GM23338 (cell line): ENCODE measurements at regions not wholly inside any gene's neighbourhood (a gene's known extent, or its start where the extent isn't known, plus 50 kb on each side); places are given as distances from the start of the nearest gene placed in this dataset.

Experiments
- ATAC-seq: fragments of 200-7000 bp; cut with Tn5 transposase; 3 replicates; pipeline ENCODE4 v1.9.1; 2020
- DNase-seq: peaks from one replicate; pipeline ENCODE4 v3.0.0-alpha.2; 2015; ENCODE audit warnings: low spot score
- H2AFZ ChIP-seq: fragments of 200-600 bp; sonication (generic); 2 replicates; pipeline ENCODE4 v1.8.0; 2016; ENCODE audit warnings: antibody characterized with exemption, mild to moderate bottlenecking, moderate library complexity
- H3F3A ChIP-seq: fragments of 200-600 bp; sonication (generic); replicated peaks from 2 replicates; pipeline ENCODE4 v1.8.0; 2017; ENCODE audit warnings: antibody characterized with exemption, mixed run types, low read depth
- H3K27ac ChIP-seq: fragments of 200-600 bp; sonication (generic); 2 replicates; pipeline ENCODE4 v1.6.1; 2016; ENCODE audit warnings: low read depth
- H3K27me3 ChIP-seq: fragments of 200-600 bp; sonication (generic); 2 replicates; pipeline ENCODE4 v1.8.0; 2016; ENCODE audit warnings: mild to moderate bottlenecking, mixed run types, moderate library complexity; ENCODE audit not compliant: insufficient read depth
- H3K36me3 ChIP-seq: fragments of 200-600 bp; sonication (generic); 2 replicates; pipeline ENCODE4 v1.8.0; 2016; ENCODE audit warnings: mild to moderate bottlenecking; ENCODE audit not compliant: insufficient read depth
- H3K4me1 ChIP-seq: fragments of 200-600 bp; sonication (generic); 2 replicates; pipeline ENCODE4 v1.8.0; 2016; ENCODE audit warnings: mild to moderate bottlenecking, moderate library complexity; ENCODE audit not compliant: insufficient read depth
- H3K4me2 ChIP-seq: fragments of 200-600 bp; sonication (generic); 2 replicates; pipeline ENCODE4 v1.7.1; 2017; ENCODE audit warnings: mixed run types
- H3K4me3 ChIP-seq: fragments of 200-600 bp; sonication (generic); 2 replicates; pipeline ENCODE4 v1.6.1; 2016; ENCODE audit warnings: mixed run types
- H3K79me2 ChIP-seq: fragments of 200-600 bp; sonication (generic); replicated peaks from 2 replicates; pipeline ENCODE4 v1.8.0; 2017; ENCODE audit warnings: mild to moderate bottlenecking; ENCODE audit not compliant: insufficient read depth
- H3K9me2 ChIP-seq: fragments of 200-600 bp; sonication (generic); 2 replicates; pipeline ENCODE4 v1.8.0; 2017; ENCODE audit not compliant: insufficient read depth
- H4K20me1 ChIP-seq: fragments of 200-600 bp; sonication (generic); replicated peaks from 2 replicates; pipeline ENCODE4 v1.8.0; 2017; ENCODE audit warnings: mild to moderate bottlenecking; ENCODE audit not compliant: insufficient read depth
- H3K27ac Mint-ChIP-seq: 2 replicates; pipeline ENCODE4 v1.8.0; 2020; ENCODE audit warnings: inconsistent platforms, mild to moderate bottlenecking, moderate library complexity, mixed read lengths
- H3K27me3 Mint-ChIP-seq: 3 replicates; pipeline ENCODE4 v1.8.0; 2022; ENCODE audit warnings: low read depth, mild to moderate bottlenecking, moderate library complexity, mixed read lengths, inconsistent platforms; ENCODE audit not compliant: insufficient read depth, poor library complexity
- H3K36me3 Mint-ChIP-seq: 3 replicates; pipeline ENCODE4 v1.8.0; 2021; ENCODE audit warnings: low read depth, mild to moderate bottlenecking, inconsistent platforms, moderate library complexity, mixed read lengths
- H3K4me1 Mint-ChIP-seq: 3 replicates; pipeline ENCODE4 v1.8.0; 2020; ENCODE audit warnings: mild to moderate bottlenecking, inconsistent platforms, mixed read lengths
- H3K4me3 Mint-ChIP-seq: 3 replicates; pipeline ENCODE4 v1.8.0; 2021; ENCODE audit warnings: moderate library complexity, mild to moderate bottlenecking, inconsistent platforms, mixed read lengths
- H3K9me3 Mint-ChIP-seq: 3 replicates; pipeline ENCODE4 v1.8.0; 2020; ENCODE audit warnings: moderate library complexity, mild to moderate bottlenecking, inconsistent platforms, mixed read lengths
- CREB1 ChIP-seq: fragments of 250-450 bp; sonication (Bioruptor Pico); IDR thresholded peaks from 2 replicates; pipeline ENCODE4 v1.5.0; 2020; ENCODE audit warnings: low read depth, mild to moderate bottlenecking, moderate library complexity
- ETS1 ChIP-seq: IDR thresholded peaks from 2 replicates; pipeline ENCODE4 v1.6.1; 2016; ENCODE audit warnings: antibody characterized with exemption
- EZH2 ChIP-seq: fragments of 200-600 bp; sonication (generic); IDR thresholded peaks from one replicate; pipeline ENCODE4 v1.8.0; 2017; ENCODE audit warnings: antibody characterized with exemption, mild to moderate bottlenecking, low read depth; ENCODE audit not compliant: unreplicated experiment
- EZH2phosphoT487 ChIP-seq: fragments of 200-600 bp; sonication (generic); IDR thresholded peaks from one replicate; pipeline ENCODE4 v1.8.1; 2018; ENCODE audit warnings: antibody characterized with exemption; ENCODE audit not compliant: unreplicated experiment
- JUNB ChIP-seq: IDR thresholded peaks from one replicate; pipeline ENCODE4 v1.6.1; 2016; ENCODE audit warnings: antibody characterized with exemption; ENCODE audit not compliant: unreplicated experiment
- NANOG ChIP-seq: IDR thresholded peaks from 2 replicates; pipeline ENCODE4 v1.6.1; 2016; ENCODE audit warnings: antibody characterized with exemption, borderline replicate concordance
- POLR2AphosphoS5 ChIP-seq: IDR thresholded peaks from 2 replicates; pipeline ENCODE4 v1.6.1; 2016; ENCODE audit warnings: antibody characterized with exemption, low read depth
- STAT1 ChIP-seq: IDR thresholded peaks from one replicate; pipeline ENCODE4 v1.6.1; 2016; ENCODE audit warnings: antibody characterized with exemption; ENCODE audit not compliant: unreplicated experiment
- ZNF114 ChIP-seq: fragments of 250-450 bp; sonication (Bioruptor Pico); IDR thresholded peaks from 2 replicates; pipeline ENCODE4 v1.5.0; 2020; ENCODE audit warnings: mild to moderate bottlenecking, moderate library complexity
- ZNF331 ChIP-seq: fragments of 250-450 bp; sonication (Bioruptor Pico); IDR thresholded peaks from 2 replicates; pipeline ENCODE4 v1.5.0; 2020; ENCODE audit warnings: low read depth, mild to moderate bottlenecking, moderate library complexity
- ZNF462 ChIP-seq: fragments of 250-450 bp; sonication (Bioruptor Pico); IDR thresholded peaks from 2 replicates; pipeline ENCODE4 v1.5.0; 2020; ENCODE audit warnings: mild to moderate bottlenecking, moderate library complexity
- TF ChIP-seq, protein P1 (sequence below): IDR thresholded peaks from one replicate; pipeline ENCODE4 v1.6.1; 2018; ENCODE audit warnings: antibody characterized with exemption; ENCODE audit not compliant: unreplicated experiment
- TF ChIP-seq, protein P2 (sequence below), 2 experiments: fragments of 200-600 bp in 1 of 2; sonication (generic) in 1 of 2; conservative IDR thresholded peaks; 2 replicates each; pipeline versions ENCODE4 v1.5.1 to v1.6.1; 2016 to 2017; ENCODE audit warnings: antibody characterized with exemption in 2 of 2, low read depth in 2 of 2, mild to moderate bottlenecking in 2 of 2, moderate library complexity in 1 of 2

GRCh38 chr14:97306760-97307246 lies 509.6 kb downstream of the VRK1 start:
- Histone ChIP-seq H4K20me1 (no peaks in the 10 kb centered on the region), H3K27me3 (no peaks in the 10 kb centered on the region), H3K4me1 (no peaks in the 10 kb centered on the region), H3K27ac (no peak overlapping the region), H3K4me3 (no peak overlapping the region), H3K4me2 (no peak overlapping the region), H3K79me2 (no peaks in the 10 kb centered on the region), H3K9me2 (no peaks in the 10 kb centered on the region), H2AFZ (no peak overlapping the region), H3F3A (no peaks in the 10 kb centered on the region), H3K36me3 (no peaks in the 10 kb centered on the region)
- H3K4me3 Mint-ChIP-seq, result no peak overlapping the region
- TF ChIP-seq JUNB, result no peak
- no peak for TF ChIP-seq ZNF114
- no peak for TF ChIP-seq EZH2
- TF ChIP-seq POLR2AphosphoS5, result no peak
- TF ChIP-seq ZNF331 (CRISPR knock-in tag), result no peak
- TF ChIP-seq CREB1, result no peak
- TF ChIP-seq, protein P1, sequence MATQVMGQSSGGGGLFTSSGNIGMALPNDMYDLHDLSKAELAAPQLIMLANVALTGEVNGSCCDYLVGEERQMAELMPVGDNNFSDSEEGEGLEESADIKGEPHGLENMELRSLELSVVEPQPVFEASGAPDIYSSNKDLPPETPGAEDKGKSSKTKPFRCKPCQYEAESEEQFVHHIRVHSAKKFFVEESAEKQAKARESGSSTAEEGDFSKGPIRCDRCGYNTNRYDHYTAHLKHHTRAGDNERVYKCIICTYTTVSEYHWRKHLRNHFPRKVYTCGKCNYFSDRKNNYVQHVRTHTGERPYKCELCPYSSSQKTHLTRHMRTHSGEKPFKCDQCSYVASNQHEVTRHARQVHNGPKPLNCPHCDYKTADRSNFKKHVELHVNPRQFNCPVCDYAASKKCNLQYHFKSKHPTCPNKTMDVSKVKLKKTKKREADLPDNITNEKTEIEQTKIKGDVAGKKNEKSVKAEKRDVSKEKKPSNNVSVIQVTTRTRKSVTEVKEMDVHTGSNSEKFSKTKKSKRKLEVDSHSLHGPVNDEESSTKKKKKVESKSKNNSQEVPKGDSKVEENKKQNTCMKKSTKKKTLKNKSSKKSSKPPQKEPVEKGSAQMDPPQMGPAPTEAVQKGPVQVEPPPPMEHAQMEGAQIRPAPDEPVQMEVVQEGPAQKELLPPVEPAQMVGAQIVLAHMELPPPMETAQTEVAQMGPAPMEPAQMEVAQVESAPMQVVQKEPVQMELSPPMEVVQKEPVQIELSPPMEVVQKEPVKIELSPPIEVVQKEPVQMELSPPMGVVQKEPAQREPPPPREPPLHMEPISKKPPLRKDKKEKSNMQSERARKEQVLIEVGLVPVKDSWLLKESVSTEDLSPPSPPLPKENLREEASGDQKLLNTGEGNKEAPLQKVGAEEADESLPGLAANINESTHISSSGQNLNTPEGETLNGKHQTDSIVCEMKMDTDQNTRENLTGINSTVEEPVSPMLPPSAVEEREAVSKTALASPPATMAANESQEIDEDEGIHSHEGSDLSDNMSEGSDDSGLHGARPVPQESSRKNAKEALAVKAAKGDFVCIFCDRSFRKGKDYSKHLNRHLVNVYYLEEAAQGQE, result no peak
- no peak for TF ChIP-seq ZNF462 (CRISPR knock-in tag)
- TF ChIP-seq, protein P2, sequence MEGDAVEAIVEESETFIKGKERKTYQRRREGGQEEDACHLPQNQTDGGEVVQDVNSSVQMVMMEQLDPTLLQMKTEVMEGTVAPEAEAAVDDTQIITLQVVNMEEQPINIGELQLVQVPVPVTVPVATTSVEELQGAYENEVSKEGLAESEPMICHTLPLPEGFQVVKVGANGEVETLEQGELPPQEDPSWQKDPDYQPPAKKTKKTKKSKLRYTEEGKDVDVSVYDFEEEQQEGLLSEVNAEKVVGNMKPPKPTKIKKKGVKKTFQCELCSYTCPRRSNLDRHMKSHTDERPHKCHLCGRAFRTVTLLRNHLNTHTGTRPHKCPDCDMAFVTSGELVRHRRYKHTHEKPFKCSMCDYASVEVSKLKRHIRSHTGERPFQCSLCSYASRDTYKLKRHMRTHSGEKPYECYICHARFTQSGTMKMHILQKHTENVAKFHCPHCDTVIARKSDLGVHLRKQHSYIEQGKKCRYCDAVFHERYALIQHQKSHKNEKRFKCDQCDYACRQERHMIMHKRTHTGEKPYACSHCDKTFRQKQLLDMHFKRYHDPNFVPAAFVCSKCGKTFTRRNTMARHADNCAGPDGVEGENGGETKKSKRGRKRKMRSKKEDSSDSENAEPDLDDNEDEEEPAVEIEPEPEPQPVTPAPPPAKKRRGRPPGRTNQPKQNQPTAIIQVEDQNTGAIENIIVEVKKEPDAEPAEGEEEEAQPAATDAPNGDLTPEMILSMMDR (conservative IDR thresholded peaks at IDR 0.05; ENCODE audit: low read depth in 2 of 2), result no peak
- no peak for TF ChIP-seq NANOG
- TF ChIP-seq STAT1, result no peak
- no peak for TF ChIP-seq EZH2phosphoT487
- TF ChIP-seq ETS1, result no peak
- ATAC-seq, result no peak
- H3K9me3 Mint-ChIP-seq, result no peaks in the 10 kb centered on the region
- H3K27me3 Mint-ChIP-seq, result peaks cover 2% of the 10 kb centered on the region
- H3K36me3 Mint-ChIP-seq, result no peaks in the 10 kb centered on the region
- no peak overlapping the region for H3K27ac Mint-ChIP-seq
- DNase-seq, result no peak
- peaks cover 2% of the 10 kb centered on the region; the same call in 2 of the 3 replicates for H3K4me1 Mint-ChIP-seq
